Mucosa of rectum (tissue), 2 donors: ENCODE measurements at regions not wholly inside any gene's neighbourhood (a gene's known extent, or its start where the extent isn't known, plus 50 kb on each side); places are given as distances from the start of the nearest gene placed in this dataset.

Experiments
- H3K27ac ChIP-seq, 2 donors: one replicate each; pipeline ENCODE4 v1.7.0; 2013; ENCODE audit warnings: inconsistent platforms in 2 of 2, low read depth in 2 of 2, low read length in 2 of 2
- H3K27me3 ChIP-seq, 2 donors: one replicate each; pipeline ENCODE4 v1.7.0; 2013; ENCODE audit warnings: low read length in 2 of 2; ENCODE audit not compliant: control insufficient read depth in 2 of 2, insufficient read depth in 2 of 2
- H3K36me3 ChIP-seq, 2 donors: one replicate each; pipeline ENCODE4 v1.7.0; 2013; ENCODE audit warnings: low read length in 2 of 2; ENCODE audit not compliant: control insufficient read depth in 2 of 2, insufficient read depth in 2 of 2
- H3K4me1 ChIP-seq, 2 donors: one replicate each; pipeline ENCODE4 v1.7.0; 2013; ENCODE audit warnings: low read length in 2 of 2, mild to moderate bottlenecking in 1 of 2; ENCODE audit not compliant: control insufficient read depth in 2 of 2, insufficient read depth in 2 of 2
- H3K4me3 ChIP-seq, 2 donors: one replicate each; pipeline ENCODE4 v1.7.0; 2013; ENCODE audit warnings: low read length in 2 of 2
- H3K9ac ChIP-seq, 2 donors: one replicate each; pipeline ENCODE4 v1.7.0; 2013; ENCODE audit warnings: low read length in 2 of 2, low read depth in 1 of 2, mild to moderate bottlenecking in 1 of 2
- H3K9me3 ChIP-seq, 2 donors: one replicate each; pipeline ENCODE4 v1.7.0; 2013; ENCODE audit warnings: low read length in 2 of 2; ENCODE audit not compliant: control insufficient read depth in 2 of 2
- donor health status: healthy.
- donor health status: Normal muscosa, but diverticular disease.

- no peaks in the 10 kb centered on the region for H3K4me1 ChIP-seq
- H3K9me3 ChIP-seq = no peaks in the 10 kb centered on the region
- H3K27me3 ChIP-seq = peaks cover 0 to 2% of the 10 kb centered on the region in 2 donors
- H3K27ac ChIP-seq = no peak overlapping the region
- no peaks in the 10 kb centered on the region for H3K36me3 ChIP-seq
- no peak overlapping the region for H3K9ac ChIP-seq
- H3K4me3 ChIP-seq = no peak overlapping the region
These were observed 130.0 kb downstream of the NDUFA10 start for GRCh38 chr2:239895116-239895515.

GRCh38 chr2:239894276-239894675 is 130.9 kb downstream of the NDUFA10 start:
- no peak overlapping the region for H3K9ac ChIP-seq
- no peak overlapping the region for H3K4me3 ChIP-seq
- H3K9me3 ChIP-seq = no peaks in the 10 kb centered on the region
- H3K27me3 ChIP-seq = peaks cover 0 to 2% of the 10 kb centered on the region in 2 donors
- H3K4me1 ChIP-seq = no peaks in the 10 kb centered on the region
- H3K36me3 ChIP-seq = no peaks in the 10 kb centered on the region
- no peak overlapping the region for H3K27ac ChIP-seq

- Histone ChIP-seq H3K36me3 (no peaks in the 10 kb centered on the region), H3K9me3 (no peaks in the 10 kb centered on the region), H3K9ac (no peak overlapping the region), H3K27me3 (peaks cover 0 to 2% of the 10 kb centered on the region in 2 donors), H3K4me1 (no peaks in the 10 kb centered on the region), H3K4me3 (no peak overlapping the region), H3K27ac (no peak overlapping the region)
These were observed 132.0 kb downstream of the NDUFA10 start for GRCh38 chr2:239893236-239893515.

GRCh38 chr2:239892441-239893235 is 132.5 kb downstream of the NDUFA10 start:
- Histone ChIP-seq H3K4me3 (no peak overlapping the region), H3K9me3 (no peaks in the 10 kb centered on the region), H3K27ac (no peak overlapping the region), H3K27me3 (peaks cover 0 to 2% of the 10 kb centered on the region in 2 donors), H3K36me3 (no peaks in the 10 kb centered on the region), H3K9ac (no peak overlapping the region), H3K4me1 (no peaks in the 10 kb centered on the region)

GRCh38 chr2:239891698-239892097 is 133.4 kb downstream of the NDUFA10 start:
- no peak overlapping the region for H3K4me3 ChIP-seq
- peaks cover 0 to 2% of the 10 kb centered on the region in 2 donors for H3K27me3 ChIP-seq
- H3K27ac ChIP-seq = no peak overlapping the region
- no peaks in the 10 kb centered on the region for H3K4me1 ChIP-seq
- H3K9ac ChIP-seq = no peak overlapping the region
- H3K9me3 ChIP-seq = no peaks in the 10 kb centered on the region
- no peaks in the 10 kb centered on the region for H3K36me3 ChIP-seq

- H3K9ac ChIP-seq = no peak overlapping the region
These were observed 134.9 kb downstream of the NDUFA10 start for GRCh38 chr2:239890206-239890746.

GRCh38 chr2:239889641-239890121 is 135.5 kb downstream of the NDUFA10 start:
- no peaks in the 10 kb centered on the region for H3K36me3 ChIP-seq
- no peaks in the 10 kb centered on the region for H3K27me3 ChIP-seq
- no peak overlapping the region for H3K9ac ChIP-seq
- H3K9me3 ChIP-seq = peaks cover 0 to under 1% of the 10 kb centered on the region in 2 donors
- no peak overlapping the region for H3K27ac ChIP-seq
- H3K4me3 ChIP-seq = no peak overlapping the region
- no peaks in the 10 kb centered on the region for H3K4me1 ChIP-seq

More at GRCh38 chr2:239890206-239890746, 134.9 kb downstream of the NDUFA10 start:
- Histone ChIP-seq H3K9me3 (no peaks in the 10 kb centered on the region), H3K36me3 (no peaks in the 10 kb centered on the region), H3K4me1 (no peaks in the 10 kb centered on the region), H3K27ac (no peak overlapping the region), H3K4me3 (no peak overlapping the region), H3K27me3 (no peaks in the 10 kb centered on the region)

- Histone ChIP-seq H3K27ac (no peak overlapping the region), H3K9me3 (peaks cover 3 to 4% of the 10 kb centered on the region in 2 donors), H3K36me3 (no peaks in the 10 kb centered on the region), H3K4me3 (no peak overlapping the region), H3K27me3 (no peaks in the 10 kb centered on the region), H3K9ac (no peak overlapping the region), H3K4me1 (no peaks in the 10 kb centered on the region)
These were observed 137.5 kb downstream of the NDUFA10 start for GRCh38 chr2:239887604-239888003.

- Histone ChIP-seq H3K4me1 (no peaks in the 10 kb centered on the region), H3K27me3 (peaks cover 0 to under 1% of the 10 kb centered on the region in 2 donors), H3K4me3 (no peak overlapping the region), H3K36me3 (no peaks in the 10 kb centered on the region), H3K9me3 (peaks cover 3 to 4% of the 10 kb centered on the region in 2 donors), H3K27ac (no peak overlapping the region), H3K9ac (no peak overlapping the region)
These were observed 138.4 kb downstream of the NDUFA10 start for GRCh38 chr2:239886781-239887180.

- Histone ChIP-seq H3K27ac (no peak overlapping the region), H3K9ac (no peak overlapping the region), H3K9me3 (peaks cover 3 to 4% of the 10 kb centered on the region in 2 donors), H3K4me3 (no peak overlapping the region), H3K27me3 (peaks cover 0 to 3% of the 10 kb centered on the region in 2 donors), H3K36me3 (no peaks in the 10 kb centered on the region), H3K4me1 (no peaks in the 10 kb centered on the region)
These were observed 140.3 kb downstream of the NDUFA10 start for GRCh38 chr2:239884875-239885274.
